ENCODE measurements at regions not wholly inside any gene's neighbourhood (a gene's known extent, or its start where the extent isn't known, plus 50 kb on each side); places are given as distances from the start of the nearest gene placed in this dataset.

DNA sequence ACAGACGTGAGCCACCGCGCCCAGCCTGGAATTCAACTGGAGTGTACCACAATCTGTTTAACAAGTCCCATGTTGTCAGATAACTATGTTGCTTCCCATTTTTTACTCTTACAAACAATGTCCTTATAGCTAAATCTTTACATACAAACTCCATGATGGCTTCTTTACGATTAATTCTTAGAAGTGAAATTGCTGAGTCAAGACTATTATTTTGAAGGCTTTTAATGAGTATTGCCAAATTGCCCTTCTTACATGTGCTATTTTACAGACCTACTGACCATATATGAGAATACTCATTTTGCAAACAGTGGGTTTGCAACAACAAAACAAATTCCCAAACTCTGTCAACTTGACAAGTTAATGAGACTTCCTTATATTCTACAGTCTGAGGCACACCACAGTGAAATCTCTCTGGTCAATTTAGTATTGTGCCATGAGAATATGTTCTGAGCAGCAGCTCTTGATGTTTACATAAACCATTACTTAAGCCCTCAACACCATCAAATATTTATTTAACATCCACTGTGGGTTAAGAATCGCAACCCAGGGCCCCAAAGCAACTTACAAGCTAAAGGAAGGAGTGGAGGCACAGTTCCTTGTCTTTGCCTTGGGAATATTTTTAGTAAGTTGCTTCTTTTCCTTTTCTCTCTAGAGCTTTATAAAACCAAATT is 128.5 kb downstream of the SPRY1 start:
- H3K27ac Mint-ChIP-seq: no peak overlapping the region
- TF ChIP-seq, protein P1, sequence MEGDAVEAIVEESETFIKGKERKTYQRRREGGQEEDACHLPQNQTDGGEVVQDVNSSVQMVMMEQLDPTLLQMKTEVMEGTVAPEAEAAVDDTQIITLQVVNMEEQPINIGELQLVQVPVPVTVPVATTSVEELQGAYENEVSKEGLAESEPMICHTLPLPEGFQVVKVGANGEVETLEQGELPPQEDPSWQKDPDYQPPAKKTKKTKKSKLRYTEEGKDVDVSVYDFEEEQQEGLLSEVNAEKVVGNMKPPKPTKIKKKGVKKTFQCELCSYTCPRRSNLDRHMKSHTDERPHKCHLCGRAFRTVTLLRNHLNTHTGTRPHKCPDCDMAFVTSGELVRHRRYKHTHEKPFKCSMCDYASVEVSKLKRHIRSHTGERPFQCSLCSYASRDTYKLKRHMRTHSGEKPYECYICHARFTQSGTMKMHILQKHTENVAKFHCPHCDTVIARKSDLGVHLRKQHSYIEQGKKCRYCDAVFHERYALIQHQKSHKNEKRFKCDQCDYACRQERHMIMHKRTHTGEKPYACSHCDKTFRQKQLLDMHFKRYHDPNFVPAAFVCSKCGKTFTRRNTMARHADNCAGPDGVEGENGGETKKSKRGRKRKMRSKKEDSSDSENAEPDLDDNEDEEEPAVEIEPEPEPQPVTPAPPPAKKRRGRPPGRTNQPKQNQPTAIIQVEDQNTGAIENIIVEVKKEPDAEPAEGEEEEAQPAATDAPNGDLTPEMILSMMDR (IDR thresholded peaks at IDR 0.05): no peak
- no peaks in the 10 kb centered on the region for H3K9me3 ChIP-seq (ENCODE audit: control insufficient read depth, insufficient read depth, low read length)
- no peaks in the 10 kb centered on the region for H3K36me3 ChIP-seq (ENCODE audit: control insufficient read depth, insufficient read depth, low read length)
- H3K36me3 Mint-ChIP-seq: no peaks in the 10 kb centered on the region
- intact Hi-C loops (cut with micrococcal nuclease): no loop called here
- H3K27ac ChIP-seq (ENCODE audit: low read length): no peak overlapping the region
- no peak for ATAC-seq
- H3K4me3 ChIP-seq (ENCODE audit: low read length): no peak overlapping the region
- WGBS (ENCODE audit: insufficient coverage): 91% methylated on average over 3 of the region's 5 CpGs
- H3K27me3 Mint-ChIP-seq (ENCODE audit: low read depth in 2 of 2): peaks cover 0 to 4% of the 10 kb centered on the region in 2 donors
- no peak for DNase-seq
- H3K27me3 ChIP-seq (ENCODE audit: control insufficient read depth, insufficient read depth, low read length): no peaks in the 10 kb centered on the region
- H3K4me1 Mint-ChIP-seq: no peaks in the 10 kb centered on the region
- H3K4me1 ChIP-seq (ENCODE audit: control insufficient read depth, insufficient read depth, low read length): no peaks in the 10 kb centered on the region
- H3K4me3 Mint-ChIP-seq: no peak overlapping the region
- H3K9me3 Mint-ChIP-seq: no peaks in the 10 kb centered on the region

DNA sequence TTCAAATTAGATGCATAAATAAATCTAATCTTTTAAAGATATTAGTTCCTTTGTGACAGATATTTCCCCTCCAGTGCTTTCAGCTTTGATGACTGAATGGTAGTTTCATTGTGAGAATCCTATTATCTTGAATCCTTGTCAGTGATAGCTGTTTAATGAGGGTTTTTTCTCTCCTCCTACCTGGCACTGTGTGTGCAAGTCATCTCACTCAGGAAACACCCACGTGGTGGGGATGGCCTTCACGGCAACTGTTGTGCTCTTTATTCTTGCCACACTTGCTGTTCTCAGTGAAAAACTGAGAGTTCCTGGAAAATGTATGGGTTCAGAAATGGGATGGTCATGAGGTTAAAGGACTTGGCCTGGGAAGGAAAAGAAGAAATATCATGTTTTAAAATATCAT is 129.9 kb downstream of the SPRY1 start:
- DNase-seq (no peak), ATAC-seq (no peak)
- no peaks in the 10 kb centered on the region for H3K36me3 Mint-ChIP-seq
- no peaks in the 10 kb centered on the region for H3K9me3 Mint-ChIP-seq
- H3K27me3 Mint-ChIP-seq (ENCODE audit: low read depth in 2 of 2): peaks cover 0 to 4% of the 10 kb centered on the region in 2 donors
- 36% methylated on average over 2 of the region's 2 CpGs for WGBS (ENCODE audit: insufficient coverage)
- intact Hi-C loops (cut with micrococcal nuclease): no loop called here
- Histone ChIP-seq H3K27ac (ENCODE audit: low read length) (no peak overlapping the region), H3K9me3 (ENCODE audit: control insufficient read depth, insufficient read depth, low read length) (no peaks in the 10 kb centered on the region), H3K4me3 (ENCODE audit: low read length) (no peak overlapping the region), H3K36me3 (ENCODE audit: control insufficient read depth, insufficient read depth, low read length) (no peaks in the 10 kb centered on the region), H3K4me1 (ENCODE audit: control insufficient read depth, insufficient read depth, low read length) (no peaks in the 10 kb centered on the region), H3K27me3 (ENCODE audit: control insufficient read depth, insufficient read depth, low read length) (no peaks in the 10 kb centered on the region)
- H3K4me3 Mint-ChIP-seq: no peak overlapping the region
- H3K4me1 Mint-ChIP-seq: no peaks in the 10 kb centered on the region
- no peak overlapping the region for H3K27ac Mint-ChIP-seq
- TF ChIP-seq, protein P1 (IDR thresholded peaks at IDR 0.05): no peak

DNA sequence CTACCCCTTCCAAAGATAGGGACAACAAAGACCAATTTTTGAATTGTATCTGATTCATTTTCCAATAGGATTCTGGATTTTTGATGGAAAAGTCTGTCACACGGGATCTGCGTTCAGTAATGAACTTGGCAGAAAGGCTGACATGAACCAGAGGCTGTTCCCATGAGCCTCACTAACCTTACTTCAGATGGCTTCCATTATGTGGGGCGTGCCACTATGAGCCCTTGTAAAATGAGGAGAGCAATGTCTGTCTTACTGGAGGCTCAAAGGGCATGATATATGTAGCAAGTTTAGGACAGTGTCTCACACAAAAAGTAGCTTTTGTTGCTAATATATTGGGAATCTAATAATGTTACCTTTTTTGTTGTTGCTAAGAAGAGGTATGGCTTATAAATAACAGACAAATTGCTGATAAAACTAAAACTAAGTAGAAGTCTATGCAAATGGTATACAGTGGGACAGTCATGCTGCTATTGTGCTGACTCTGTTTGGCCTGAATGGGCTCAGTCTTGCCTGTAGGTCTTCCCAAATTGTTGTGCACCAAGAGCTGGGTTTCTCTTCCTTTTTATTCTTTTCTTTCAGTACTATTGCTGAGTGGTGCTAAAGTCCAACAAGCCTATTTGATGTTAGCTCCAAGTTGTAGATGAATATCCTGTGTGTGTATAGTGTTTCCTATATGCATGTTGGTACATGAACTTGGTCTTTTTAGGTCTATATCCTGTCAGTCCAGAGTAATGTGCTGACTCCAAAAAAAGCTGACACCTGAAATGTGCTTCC is 132.1 kb downstream of the SPRY1 start:
- Mint-ChIP-seq H3K4me3 (no peak overlapping the region), H3K27me3 (ENCODE audit: low read depth in 2 of 2) (peaks cover 0 to 4% of the 10 kb centered on the region in 2 donors), H3K36me3 (no peaks in the 10 kb centered on the region), H3K9me3 (no peaks in the 10 kb centered on the region), H3K27ac (no peak overlapping the region), H3K4me1 (peaks cover 0 to 4% of the 10 kb centered on the region in 2 donors)
- Histone ChIP-seq H3K4me1 (ENCODE audit: control insufficient read depth, insufficient read depth, low read length) (no peaks in the 10 kb centered on the region), H3K36me3 (ENCODE audit: control insufficient read depth, insufficient read depth, low read length) (no peaks in the 10 kb centered on the region), H3K27ac (ENCODE audit: low read length) (no peak overlapping the region), H3K4me3 (ENCODE audit: low read length) (no peak overlapping the region), H3K9me3 (ENCODE audit: control insufficient read depth, insufficient read depth, low read length) (no peaks in the 10 kb centered on the region), H3K27me3 (ENCODE audit: control insufficient read depth, insufficient read depth, low read length) (no peaks in the 10 kb centered on the region)
- intact Hi-C loops (cut with micrococcal nuclease): no loop called here
- ATAC-seq (no peak), DNase-seq (no peak)
- 80% methylated on average over 3 of the region's 3 CpGs for WGBS (ENCODE audit: insufficient coverage)
- TF ChIP-seq, protein P1 (IDR thresholded peaks at IDR 0.05): no peak
